HCT116 (cell line): ENCODE measurements at regions not wholly inside any gene's neighbourhood (a gene's known extent, or its start where the extent isn't known, plus 50 kb on each side); places are given as distances from the start of the nearest gene placed in this dataset.

Source experiments
- ATAC-seq: fragments of 200-7000 bp; cut with Tn5 transposase; 2 replicates; pipeline ENCODE4 v1.9.1; 2020; ENCODE audit warnings: mild to moderate bottlenecking, moderate library complexity
- BruUV-seq: library from RNA; stranded (reverse); fragments of 400-500 nt; replicated peaks from 2 replicates; lab custom pipeline; 2021; lab: Mats Ljungman, UMichigan
- CTCF ChIA-PET: fragments of 300-600 bp; sonication (Branson Sonifier 250); formaldehyde crosslinking; loops from one replicate; lab custom pipeline; 2021; ENCODE audit warnings: antibody characterized with exemption; lab: Charles Lee
- POLR2A ChIA-PET: fragments of 300-600, 350-600 bp; sonication (Branson Sonifier 250); formaldehyde crosslinking; loops from one replicate; lab custom pipeline; 2021; ENCODE audit warnings: antibody characterized with exemption; lab: Charles Lee
- RAD21 ChIA-PET, 2 experiments: fragments of 300-600 bp; sonication (Branson Sonifier 250); formaldehyde crosslinking; loops; one replicate each; lab custom pipeline; 2023; ENCODE audit warnings: low total read pairs in 2 of 2; ENCODE audit not compliant: uncharacterized antibody in 2 of 2, unreplicated experiment in 2 of 2, low non-redundant PET in 1 of 2; lab: Charles Lee
- DNase-seq: peaks from one replicate; pipeline ENCODE4 v3.0.0-alpha.2; 2010; ENCODE audit warnings: low read depth, low spot score
- H2AFZ ChIP-seq: fragments of 200-600 bp; shearing (Covaris generic), sonication (generic); 2 replicates; pipeline ENCODE4 v1.6.1; 2017; ENCODE audit warnings: low read depth, mixed run types, mixed read lengths, antibody characterized with exemption, low read length; ENCODE audit not compliant: poor library complexity, severe bottlenecking
- H3K27ac ChIP-seq: 2 replicates; pipeline ENCODE4 v1.5.1; 2012; ENCODE audit warnings: low read depth, low read length
- H3K27me3 ChIP-seq: fragments of 200-600 bp; sonication (generic); 2 replicates; pipeline ENCODE4 v1.6.1; 2016; ENCODE audit warnings: mixed run types, low read length, mixed read lengths; ENCODE audit not compliant: insufficient read depth
- H3K36me3 ChIP-seq, 2 experiments: fragments of 200-500 bp in 1 of 2; fragments of 200-600 bp in 1 of 2; sonication (Bioruptor generic) in 1 of 2; sonication (generic) in 1 of 2; 2 replicates each; pipeline versions ENCODE4 v1.5.1 to v1.6.1; 2014 to 2016; ENCODE audit warnings: low read length in 2 of 2, inconsistent platforms in 1 of 2, mixed read lengths in 1 of 2, mixed run types in 1 of 2; ENCODE audit not compliant: insufficient read depth in 2 of 2, control insufficient read depth in 1 of 2
- H3K4me1 ChIP-seq, 2 experiments: fragments of 200-600 bp in 1 of 2; sonication (generic) in 1 of 2; 2 replicates each; pipeline versions ENCODE4 v1.5.1 to v1.6.1; 2012 to 2017; ENCODE audit warnings: low read length in 2 of 2, inconsistent platforms in 1 of 2, mild to moderate bottlenecking in 1 of 2, mixed read lengths in 1 of 2, mixed run types in 1 of 2, moderate library complexity in 1 of 2; ENCODE audit not compliant: insufficient read depth in 2 of 2, control insufficient read depth in 1 of 2
- H3K4me2 ChIP-seq: fragments of 200-600 bp; sonication (generic); 2 replicates; pipeline ENCODE4 v1.6.1; 2017; ENCODE audit warnings: mixed run types, low read length, mixed read lengths
- H3K4me3 ChIP-seq, 2 experiments: fragments of 200-600 bp in 1 of 2; sonication (generic) in 1 of 2; replicated peaks in 1 of 2; 2 replicates each; pipeline ENCODE4 v1.5.1; 2011 to 2016; ENCODE audit warnings: low read length in 2 of 2, control low read depth in 1 of 2, low read depth in 1 of 2, mild to moderate bottlenecking in 1 of 2, mixed read lengths in 1 of 2, mixed run types in 1 of 2
- H3K79me2 ChIP-seq: fragments of 200-600 bp; sonication (generic); 2 replicates; pipeline ENCODE4 v1.6.1; 2017; ENCODE audit warnings: mild to moderate bottlenecking, mixed run types, low read length, moderate library complexity, mixed read lengths; ENCODE audit not compliant: insufficient read depth
- H3K9ac ChIP-seq: fragments of 200-600 bp; sonication (generic); 2 replicates; pipeline ENCODE4 v1.6.1; 2016; ENCODE audit warnings: low read length, mixed read lengths
- H3K9me2 ChIP-seq: fragments of 200-600 bp; sonication (generic), shearing (Covaris generic); 2 replicates; pipeline ENCODE4 v1.6.1; 2017; ENCODE audit warnings: mixed run types, mild to moderate bottlenecking, moderate library complexity; ENCODE audit not compliant: insufficient read depth
- H3K9me3 ChIP-seq, 2 experiments: fragments of 200-500 bp in 1 of 2; fragments of 200-600 bp in 1 of 2; sonication (Bioruptor generic) in 1 of 2; sonication (generic) in 1 of 2; 2 replicates each; pipeline ENCODE4 v1.6.1; 2014 to 2017; ENCODE audit warnings: low read length in 2 of 2, mixed read lengths in 2 of 2, inconsistent platforms in 1 of 2, low read depth in 1 of 2, mild to moderate bottlenecking in 1 of 2, mixed run types in 1 of 2, moderate library complexity in 1 of 2; ENCODE audit not compliant: control insufficient read depth in 1 of 2, insufficient read depth in 1 of 2
- H4K20me1 ChIP-seq: fragments of 200-600 bp; sonication (generic), shearing (Covaris generic); 2 replicates; pipeline ENCODE4 v1.6.1; 2017; ENCODE audit warnings: mixed run types, mild to moderate bottlenecking, moderate library complexity; ENCODE audit not compliant: insufficient read depth
- ATF3 ChIP-seq: IDR thresholded peaks from 2 replicates; pipeline ENCODE4 v1.6.1; 2012
- CEBPB ChIP-seq: IDR thresholded peaks from 2 replicates; pipeline ENCODE4 v1.6.1; 2012; ENCODE audit warnings: low read depth
- CTCF ChIP-seq, 3 experiments: fragments of 200-600 bp in 1 of 3; sonication (generic) in 1 of 3; IDR thresholded peaks in 2 of 3; conservative IDR thresholded peaks in 1 of 3; 2 replicates each; pipeline ENCODE4 v1.5.1; 2012 to 2017; ENCODE audit warnings: low read depth in 2 of 3, low read length in 2 of 3, antibody characterized with exemption in 1 of 3, borderline replicate concordance in 1 of 3, control low read depth in 1 of 3, mild to moderate bottlenecking in 1 of 3, mixed read lengths in 1 of 3, mixed run types in 1 of 3, moderate library complexity in 1 of 3; ENCODE audit not compliant: insufficient read depth in 1 of 3
- ELF1 ChIP-seq: IDR thresholded peaks from 2 replicates; pipeline ENCODE4 v1.6.1; 2012; ENCODE audit warnings: low read depth, borderline replicate concordance
- JUND ChIP-seq: IDR thresholded peaks from 2 replicates; pipeline ENCODE4 v1.6.1; 2012
- POLR2AphosphoS5 ChIP-seq: IDR thresholded peaks from 2 replicates; pipeline ENCODE4 v1.6.1; 2011; ENCODE audit warnings: mild to moderate bottlenecking, low read depth, low read length, moderate library complexity
- RAD21 ChIP-seq: IDR thresholded peaks from 2 replicates; pipeline ENCODE4 v1.6.1; 2012; ENCODE audit warnings: low read depth, mild to moderate bottlenecking
- REST ChIP-seq: IDR thresholded peaks from 2 replicates; pipeline ENCODE4 v1.6.1; 2012; ENCODE audit warnings: low read depth
- TCF7L2 ChIP-seq: IDR thresholded peaks from 2 replicates; pipeline ENCODE4 v1.7.0; 2011; ENCODE audit warnings: borderline replicate concordance, inconsistent platforms; ENCODE audit not compliant: insufficient read depth, insufficient read length; ENCODE audit errors: extremely low read depth
- YY1 ChIP-seq: IDR thresholded peaks from 2 replicates; pipeline ENCODE4 v1.6.1; 2011; ENCODE audit warnings: low read length, low read depth, moderate library complexity, mild to moderate bottlenecking; ENCODE audit not compliant: insufficient replicate concordance; ENCODE audit errors: extremely low read depth
- intact Hi-C: fragments of 100-400 bp; cut with micrococcal nuclease; formaldehyde crosslinking; loops from 2 replicates; pipeline ENCODE4 v1.10.0; 2022

- no peak overlapping the region for H3K27ac ChIP-seq
- H4K20me1 ChIP-seq, result no peaks in the 10 kb centered on the region
- POLR2A ChIA-PET, result no interaction called here
- H3K79me2 ChIP-seq, result no peaks in the 10 kb centered on the region
- no peaks in the 10 kb centered on the region for H3K9me3 ChIP-seq
- DNase-seq (no peak), ATAC-seq (no peak)
- peaks cover 23% of the 10 kb centered on the region for H3K27me3 ChIP-seq
- TF ChIP-seq ELF1, result no peak
- RAD21 ChIA-PET, result no interaction called here
- no peak overlapping the region for H3K4me2 ChIP-seq
- intact Hi-C loops, result no loop called here
- no peak overlapping the region for H2AFZ ChIP-seq
- no peaks in the 10 kb centered on the region for H3K36me3 ChIP-seq
- CTCF ChIA-PET, result no interaction called here
- no peak overlapping the region for H3K4me3 ChIP-seq
- no TSS peak for BruUV-seq
- H3K4me1 ChIP-seq, result no peaks in the 10 kb centered on the region
- H3K9ac ChIP-seq, result no peak overlapping the region
- no peaks in the 10 kb centered on the region for H3K9me2 ChIP-seq
These were observed 110.7 kb upstream of the C2CD4B start for GRCh38 chr15:62275831-62276230.

GRCh38 chr15:62277816-62278394 lies 112.8 kb upstream of the C2CD4B start:
- POLR2A ChIA-PET, result no interaction called here
- Histone ChIP-seq H3K9ac (no peak overlapping the region), H3K4me1 (no peaks in the 10 kb centered on the region), H4K20me1 (no peaks in the 10 kb centered on the region), H3K4me3 (no peak overlapping the region), H3K79me2 (no peaks in the 10 kb centered on the region), H3K27ac (no peak overlapping the region), H2AFZ (no peak overlapping the region), H3K27me3 (peaks cover 25% of the 10 kb centered on the region), H3K36me3 (no peaks in the 10 kb centered on the region), H3K4me2 (no peak overlapping the region), H3K9me3 (no peaks in the 10 kb centered on the region), H3K9me2 (no peaks in the 10 kb centered on the region)
- CTCF ChIA-PET, result no interaction called here
- no peak for ATAC-seq
- RAD21 ChIA-PET, result no interaction called here
- BruUV-seq, result no TSS peak
- intact Hi-C loops, result no loop called here
- DNase-seq, result no peak
- TF ChIP-seq REST (no peak), JUND (no peak), CEBPB (no peak), YY1 (no peak), ATF3 (no peak), POLR2AphosphoS5 (no peak), RAD21 (no peak), ELF1 (no peak), TCF7L2 (no peak), CTCF (IDR thresholded peaks at IDR 0.05 in 2 of 3, conservative IDR thresholded peaks at IDR 0.05 in 1 of 3; ENCODE audit: borderline replicate concordance in 1 of 3, insufficient read depth in 1 of 3, low read depth in 2 of 3, low read length in 2 of 3) (no peak)
- TF ChIP-seq, all 23 proteins: peak for 0
